ENCODE measurements at regions not wholly inside any gene's neighbourhood (a gene's known extent, or its start where the extent isn't known, plus 50 kb on each side); places are given as distances from the start of the nearest gene placed in this dataset.

DNA sequence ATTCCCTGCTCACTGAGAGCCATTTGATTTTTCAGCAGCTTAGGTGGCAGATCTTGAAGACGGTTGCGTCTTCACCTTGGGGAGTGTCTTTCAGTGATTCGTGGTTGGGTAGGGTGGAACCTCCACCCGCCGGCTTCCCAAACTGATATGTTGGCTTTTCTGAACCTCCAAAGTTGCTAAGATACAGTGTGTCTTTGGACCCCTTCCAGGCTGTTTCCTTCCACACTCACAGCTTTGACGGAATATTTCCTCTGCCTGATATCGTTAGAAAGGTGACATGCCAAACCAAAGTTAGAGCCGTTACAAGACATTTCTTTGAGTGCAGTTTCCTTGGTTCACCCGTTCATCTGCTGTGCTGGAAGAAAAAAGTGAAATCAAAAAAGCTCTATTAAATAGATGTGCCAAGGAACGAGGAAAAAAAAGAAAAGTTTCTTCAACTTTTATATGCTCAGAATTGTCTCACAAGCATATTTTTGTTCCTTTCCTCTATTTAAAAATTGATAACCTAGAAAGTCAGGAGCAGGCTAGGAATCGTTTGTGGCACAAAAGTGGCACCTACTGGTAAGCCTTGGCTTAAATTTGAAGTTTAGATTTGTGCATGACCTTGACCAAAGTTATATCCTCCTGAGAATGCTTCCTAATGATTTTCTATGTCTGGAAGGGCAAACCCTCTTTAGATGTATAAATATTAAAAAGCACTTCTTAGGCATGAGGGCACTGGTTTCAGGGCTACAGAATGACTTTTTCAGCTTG lies 270.7 kb upstream of the WWC1 start:
- H3K9me3 Mint-ChIP-seq = no peaks in the 10 kb centered on the region
- no peak for ATAC-seq
- DNase-seq (ENCODE audit: low spot score in 2 of 2) = no peak
- no peak overlapping the region for H3K4me3 Mint-ChIP-seq
- H3K36me3 Mint-ChIP-seq = no peaks in the 10 kb centered on the region
- no peak overlapping the region for H3K27ac Mint-ChIP-seq
- H3K4me1 Mint-ChIP-seq = no peaks in the 10 kb centered on the region

DNA sequence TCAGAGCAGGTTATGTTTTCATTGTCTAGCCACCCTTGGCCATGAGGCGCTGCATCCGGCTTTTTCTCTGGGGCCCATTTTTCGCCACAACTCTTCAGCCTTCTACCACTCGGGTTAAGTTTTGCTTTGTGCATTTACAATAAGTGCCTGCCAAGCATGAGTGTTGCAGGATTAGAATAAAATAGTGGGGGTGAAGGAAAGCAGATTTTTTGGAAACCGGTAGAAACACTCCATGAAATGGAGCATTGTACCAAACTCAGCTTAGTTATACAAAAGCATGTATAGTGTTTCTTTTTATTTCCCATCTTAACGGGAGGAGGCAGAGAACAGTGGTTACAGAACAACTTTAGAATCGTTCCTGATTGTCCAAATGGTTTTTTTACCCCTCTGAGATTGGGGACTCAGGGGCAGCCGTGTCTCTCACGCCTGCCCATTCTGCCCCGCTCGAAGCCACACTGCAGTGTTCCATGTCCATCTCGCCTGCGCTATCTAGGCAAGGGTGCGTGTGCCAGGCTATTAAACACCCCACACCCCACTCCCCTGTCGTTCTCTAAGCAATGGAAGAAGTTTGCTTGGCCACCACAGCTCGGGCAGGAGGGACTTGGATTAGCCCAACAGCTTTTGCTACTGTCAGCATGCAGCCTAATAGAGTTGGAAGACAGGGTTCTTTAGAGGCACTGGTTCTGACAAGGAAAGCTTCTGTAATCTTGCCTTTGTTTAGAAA lies 268.8 kb upstream of the WWC1 start:
- Mint-ChIP-seq H3K36me3 (no peaks in the 10 kb centered on the region), H3K9me3 (no peaks in the 10 kb centered on the region), H3K4me1 (no peaks in the 10 kb centered on the region), H3K4me3 (no peak overlapping the region), H3K27ac (no peak overlapping the region)
- DNase-seq (ENCODE audit: low spot score in 2 of 2) (no peak), ATAC-seq (no peak)

DNA sequence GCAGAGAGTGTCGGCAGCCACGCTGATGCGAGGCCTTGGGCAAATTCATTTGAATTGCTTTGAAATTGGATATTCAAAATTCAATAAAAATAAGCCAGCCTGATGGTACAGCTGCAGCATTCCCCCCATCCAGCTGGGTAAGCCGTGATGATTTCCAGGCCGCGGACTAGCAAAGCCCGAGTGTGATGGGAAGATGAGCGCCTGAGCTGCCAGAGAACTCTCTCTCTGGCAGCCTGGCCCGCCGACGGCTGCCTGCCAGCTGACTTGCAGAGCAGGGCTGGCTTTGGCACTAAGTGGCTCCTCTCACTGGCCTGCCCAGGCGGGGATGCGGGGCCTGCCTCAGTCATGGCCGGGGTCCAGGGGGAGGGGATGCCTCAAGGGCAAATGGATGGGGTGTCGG lies 268.3 kb upstream of the WWC1 start:
- ATAC-seq (no peak), DNase-seq (ENCODE audit: low spot score in 2 of 2) (no peak)
- Mint-ChIP-seq H3K4me1 (no peaks in the 10 kb centered on the region), H3K27ac (no peak overlapping the region), H3K36me3 (no peaks in the 10 kb centered on the region), H3K9me3 (no peaks in the 10 kb centered on the region), H3K4me3 (no peak overlapping the region)

DNA sequence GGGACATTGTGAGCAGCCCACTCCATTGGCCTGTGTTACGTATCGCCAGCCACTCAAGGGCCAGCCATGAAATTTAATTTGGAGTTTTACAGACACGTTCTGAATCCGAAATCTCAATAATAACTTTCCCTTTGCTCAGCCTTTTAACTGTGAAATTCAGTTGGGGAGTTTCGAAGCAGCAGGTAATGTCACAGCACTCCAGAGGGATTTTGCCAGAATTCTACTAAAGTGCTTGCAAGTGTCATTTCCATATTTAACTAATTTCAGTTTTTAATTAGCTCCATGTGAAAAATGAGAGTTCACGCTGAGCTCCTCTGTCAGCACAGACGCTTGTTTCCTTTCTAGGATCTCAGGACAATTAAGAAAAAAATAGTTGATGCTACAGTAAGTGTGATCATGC lies 267.1 kb upstream of the WWC1 start:
- no peaks in the 10 kb centered on the region for H3K36me3 Mint-ChIP-seq
- ATAC-seq (no peak), DNase-seq (ENCODE audit: low spot score in 2 of 2) (no peak)
- no peak overlapping the region for H3K27ac Mint-ChIP-seq
- H3K9me3 Mint-ChIP-seq = no peaks in the 10 kb centered on the region
- H3K4me1 Mint-ChIP-seq = no peaks in the 10 kb centered on the region
- H3K4me3 Mint-ChIP-seq = no peak overlapping the region

DNA sequence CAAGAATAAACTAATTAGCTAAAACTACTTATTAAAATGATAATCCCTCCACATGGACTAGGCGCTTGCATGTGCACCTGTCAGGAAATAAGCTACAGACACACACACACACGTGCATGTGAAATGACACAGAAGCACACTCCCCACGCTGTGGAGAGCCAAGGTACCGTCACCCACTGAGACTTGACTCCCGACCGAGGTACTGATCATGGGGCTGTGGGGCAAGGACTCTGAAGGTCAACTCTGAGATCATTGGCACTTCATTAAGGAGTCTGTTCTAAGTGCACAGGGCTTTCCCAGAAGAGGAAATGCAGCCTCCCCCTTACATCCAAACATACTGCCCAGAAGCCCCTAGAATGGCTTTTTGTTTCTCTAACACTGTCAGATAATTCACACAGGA lies 264.4 kb upstream of the WWC1 start:
- Mint-ChIP-seq H3K36me3 (no peaks in the 10 kb centered on the region), H3K27ac (no peak overlapping the region)
- no peak for DNase-seq (ENCODE audit: low spot score in 2 of 2)

DNA sequence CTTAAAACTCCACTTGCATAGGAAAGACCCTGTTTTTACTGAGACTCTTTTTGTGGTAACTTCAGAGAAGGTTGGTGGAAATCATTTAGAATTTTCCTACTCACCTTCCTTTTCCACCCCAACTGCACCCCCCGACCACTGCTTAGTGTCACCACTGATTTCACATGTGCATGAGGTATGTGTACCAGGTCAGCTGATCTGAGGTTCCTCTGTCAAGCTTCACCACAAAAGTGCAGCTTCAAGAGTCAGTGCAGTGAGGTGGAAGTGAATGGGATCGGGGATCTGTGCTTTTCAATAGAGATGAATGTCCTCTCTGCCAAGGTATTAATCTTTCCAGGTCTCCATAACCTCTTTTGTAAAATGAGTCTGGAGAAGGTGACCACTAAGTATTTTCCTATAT lies 260.5 kb upstream of the WWC1 start:
- Mint-ChIP-seq H3K36me3 (no peaks in the 10 kb centered on the region), H3K4me3 (no peak overlapping the region), H3K9me3 (peaks cover 4% of the 10 kb centered on the region), H3K27ac (no peak overlapping the region), H3K4me1 (no peaks in the 10 kb centered on the region)
- ATAC-seq = no peak
- DNase-seq (ENCODE audit: low spot score in 2 of 2) = no peak

More for the DNA sequence above, 264.4 kb upstream of the WWC1 start:
- Mint-ChIP-seq H3K9me3 (peaks cover 4% of the 10 kb centered on the region), H3K4me1 (no peaks in the 10 kb centered on the region), H3K4me3 (no peak overlapping the region)
- no peak for ATAC-seq

DNA sequence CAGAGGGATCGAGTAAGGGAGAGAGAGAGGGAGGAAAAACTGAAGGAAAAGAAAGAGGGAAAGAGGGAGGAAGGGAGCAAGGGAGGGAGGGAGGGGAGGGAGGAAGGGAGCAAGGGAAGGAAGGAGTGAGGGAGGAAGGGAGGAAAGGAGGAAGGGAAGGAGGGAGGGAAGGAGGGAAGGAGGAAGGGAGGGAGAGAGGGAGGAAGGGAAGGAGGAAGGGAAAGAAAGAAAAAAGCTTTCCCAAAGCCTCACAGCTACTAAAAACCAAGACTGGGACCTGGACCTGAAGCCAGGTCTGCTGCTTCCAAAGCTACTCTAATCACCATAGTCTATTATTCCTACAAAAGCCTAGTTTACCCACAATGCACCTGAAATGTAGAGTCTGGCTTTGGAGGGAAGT lies 259.8 kb upstream of the WWC1 start:
- Mint-ChIP-seq H3K36me3 (no peaks in the 10 kb centered on the region), H3K9me3 (peaks cover 4% of the 10 kb centered on the region), H3K4me3 (no peak overlapping the region), H3K4me1 (no peaks in the 10 kb centered on the region), H3K27ac (no peak overlapping the region)
- DNase-seq (ENCODE audit: low spot score in 2 of 2) (no peak), ATAC-seq (no peak)

DNA sequence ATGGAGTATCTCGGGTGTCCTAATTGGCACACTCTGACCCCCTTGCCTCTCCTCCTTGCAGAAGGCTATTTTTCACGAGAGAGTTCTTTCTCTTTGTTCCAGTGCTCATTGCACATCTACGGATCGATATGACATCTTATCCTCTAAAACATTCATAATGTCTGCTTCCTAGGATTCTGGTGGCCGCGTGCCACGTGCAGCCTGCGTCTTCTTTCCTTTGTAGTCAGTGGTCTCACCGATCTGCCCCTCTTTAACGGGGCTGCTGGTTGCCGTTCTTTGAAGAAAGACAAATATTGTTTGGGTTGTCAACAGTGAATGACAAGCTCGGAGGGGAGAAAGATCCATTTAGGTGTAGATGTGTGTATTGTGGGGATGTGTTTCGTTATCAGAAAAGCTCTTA lies 252.4 kb upstream of the WWC1 start:
- Mint-ChIP-seq H3K9me3 (no peaks in the 10 kb centered on the region), H3K4me1 (no peaks in the 10 kb centered on the region), H3K4me3 (no peak overlapping the region), H3K27ac (no peak overlapping the region), H3K36me3 (no peaks in the 10 kb centered on the region)
- ATAC-seq (no peak), DNase-seq (ENCODE audit: low spot score in 2 of 2) (no peak)

DNA sequence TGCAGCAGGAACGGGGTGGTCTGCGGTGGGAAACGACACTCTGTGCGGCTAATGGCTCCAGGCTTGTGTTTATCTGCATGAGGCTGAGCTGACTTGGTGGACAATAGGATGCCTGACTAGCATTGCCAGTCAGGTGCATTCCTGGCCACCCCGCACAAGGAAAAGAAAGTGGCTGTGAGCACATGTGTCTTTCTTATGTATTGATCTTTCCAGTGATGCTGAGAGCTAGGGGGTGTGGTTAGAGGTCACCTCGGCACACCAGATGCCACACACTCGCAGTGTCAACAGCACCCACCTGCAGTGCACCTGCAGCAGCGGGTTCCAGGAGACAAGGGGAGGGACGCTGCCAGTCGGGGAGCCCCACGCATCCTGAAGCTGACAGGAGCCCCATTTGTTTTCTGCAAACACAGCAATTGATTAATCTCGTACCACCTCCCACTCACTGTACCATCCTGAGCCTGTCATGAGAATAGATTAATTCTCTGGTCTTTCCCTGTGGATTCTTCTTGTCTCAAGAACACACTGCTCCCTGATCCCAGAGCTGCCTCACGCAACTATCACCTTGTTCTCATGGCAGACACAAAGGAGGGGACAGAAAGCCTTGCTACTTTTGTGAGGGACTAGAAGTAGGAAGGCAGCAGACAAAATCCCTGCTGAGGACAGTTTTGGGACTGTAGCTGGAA lies 251.7 kb upstream of the WWC1 start:
- H3K27ac Mint-ChIP-seq = no peak overlapping the region
- ATAC-seq (no peak), DNase-seq (ENCODE audit: low spot score in 2 of 2) (no peak)
- H3K4me1 Mint-ChIP-seq = no peaks in the 10 kb centered on the region
- H3K9me3 Mint-ChIP-seq = no peaks in the 10 kb centered on the region
- H3K4me3 Mint-ChIP-seq = no peak overlapping the region
- no peaks in the 10 kb centered on the region for H3K36me3 Mint-ChIP-seq

DNA sequence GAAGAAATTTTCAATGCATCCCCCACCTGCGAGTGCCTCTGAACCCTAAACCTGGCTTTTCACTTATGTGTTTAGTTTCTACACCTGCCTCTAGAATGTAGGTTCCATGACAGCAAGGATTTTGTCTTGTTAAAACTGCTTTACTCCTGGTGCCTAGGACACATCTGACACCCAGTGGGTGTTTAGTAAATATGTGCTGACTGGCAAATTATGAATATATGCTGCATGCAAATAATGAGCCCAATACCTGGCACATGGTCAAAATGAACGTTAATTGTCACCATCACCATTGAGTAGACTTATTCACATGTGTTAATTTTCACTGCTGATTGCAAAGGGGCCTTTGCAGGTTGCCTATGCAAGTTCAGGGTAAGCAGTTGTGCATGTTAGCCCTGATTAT lies 249.9 kb upstream of the WWC1 start:
- no peak overlapping the region for H3K4me3 Mint-ChIP-seq
- no peak overlapping the region for H3K27ac Mint-ChIP-seq
- no peaks in the 10 kb centered on the region for H3K9me3 Mint-ChIP-seq
- H3K4me1 Mint-ChIP-seq = no peaks in the 10 kb centered on the region
- ATAC-seq (no peak), DNase-seq (ENCODE audit: low spot score in 2 of 2) (no peak)
- H3K36me3 Mint-ChIP-seq = no peaks in the 10 kb centered on the region

DNA sequence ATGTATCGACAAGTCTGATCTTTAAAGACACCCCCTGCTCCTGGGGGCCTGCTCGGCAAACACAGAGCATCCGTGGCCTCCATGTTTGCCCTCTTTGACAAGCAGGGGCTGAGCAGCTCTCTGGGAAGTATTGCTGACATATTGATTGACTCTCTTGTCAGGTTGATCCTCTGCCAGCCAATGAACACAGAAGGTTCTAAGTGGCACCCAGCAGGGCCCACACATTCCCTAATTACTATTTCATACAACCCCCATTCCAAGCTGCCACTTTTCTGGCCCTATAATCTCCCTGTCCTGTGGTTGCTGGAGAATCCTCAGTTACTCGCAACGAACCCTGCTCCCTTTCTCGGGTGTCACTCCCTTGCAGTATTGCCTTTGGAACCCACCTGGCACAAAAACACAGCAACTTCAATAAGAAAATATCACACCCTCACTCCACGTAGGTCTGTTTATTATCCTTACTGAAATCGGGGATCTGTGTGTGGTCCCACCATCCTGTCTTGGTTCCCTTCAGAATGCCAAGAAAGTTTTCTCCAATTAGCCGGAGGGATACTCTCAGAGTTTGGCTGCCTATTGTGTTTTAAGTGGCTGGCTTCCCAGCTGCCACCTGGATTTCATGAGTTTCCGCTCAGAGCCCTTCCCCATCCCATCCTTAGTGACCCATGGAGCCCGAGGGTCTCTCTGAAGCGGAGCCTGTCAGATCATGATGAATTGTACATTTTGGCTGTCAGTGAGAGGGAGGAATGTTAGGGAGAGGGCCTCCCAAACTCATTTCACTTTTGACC lies 249.0 kb upstream of the WWC1 start:
- Mint-ChIP-seq H3K4me3 (no peak overlapping the region), H3K27ac (no peak overlapping the region), H3K36me3 (no peaks in the 10 kb centered on the region), H3K9me3 (no peaks in the 10 kb centered on the region), H3K4me1 (no peaks in the 10 kb centered on the region)
- ATAC-seq (no peak), DNase-seq (ENCODE audit: low spot score in 2 of 2) (no peak)

DNA sequence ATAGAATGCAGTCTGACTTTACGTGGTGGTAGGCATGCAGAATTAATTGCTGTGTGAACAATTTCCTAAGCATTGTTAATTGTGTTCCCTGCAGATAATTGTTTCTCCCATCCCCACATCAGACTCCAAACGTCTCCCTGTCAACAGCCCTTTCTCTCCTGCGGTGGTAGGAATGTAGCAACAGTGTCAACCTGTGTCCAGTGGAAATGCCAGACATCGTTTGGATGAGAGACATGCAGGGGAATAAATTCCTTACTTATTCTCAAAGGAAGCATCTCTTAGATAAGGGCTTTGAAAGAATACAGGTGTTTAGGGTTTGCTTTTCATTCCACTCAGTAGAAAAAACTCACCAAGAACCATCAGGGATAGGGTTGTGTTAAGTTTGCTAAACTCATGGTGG lies 245.3 kb upstream of the WWC1 start:
- no peaks in the 10 kb centered on the region for H3K4me1 Mint-ChIP-seq
- H3K27ac Mint-ChIP-seq = no peak overlapping the region
- no peak overlapping the region for H3K4me3 Mint-ChIP-seq
- no peaks in the 10 kb centered on the region for H3K36me3 Mint-ChIP-seq
- DNase-seq (ENCODE audit: low spot score in 2 of 2) (no peak), ATAC-seq (no peak)
- H3K9me3 Mint-ChIP-seq = no peaks in the 10 kb centered on the region

DNA sequence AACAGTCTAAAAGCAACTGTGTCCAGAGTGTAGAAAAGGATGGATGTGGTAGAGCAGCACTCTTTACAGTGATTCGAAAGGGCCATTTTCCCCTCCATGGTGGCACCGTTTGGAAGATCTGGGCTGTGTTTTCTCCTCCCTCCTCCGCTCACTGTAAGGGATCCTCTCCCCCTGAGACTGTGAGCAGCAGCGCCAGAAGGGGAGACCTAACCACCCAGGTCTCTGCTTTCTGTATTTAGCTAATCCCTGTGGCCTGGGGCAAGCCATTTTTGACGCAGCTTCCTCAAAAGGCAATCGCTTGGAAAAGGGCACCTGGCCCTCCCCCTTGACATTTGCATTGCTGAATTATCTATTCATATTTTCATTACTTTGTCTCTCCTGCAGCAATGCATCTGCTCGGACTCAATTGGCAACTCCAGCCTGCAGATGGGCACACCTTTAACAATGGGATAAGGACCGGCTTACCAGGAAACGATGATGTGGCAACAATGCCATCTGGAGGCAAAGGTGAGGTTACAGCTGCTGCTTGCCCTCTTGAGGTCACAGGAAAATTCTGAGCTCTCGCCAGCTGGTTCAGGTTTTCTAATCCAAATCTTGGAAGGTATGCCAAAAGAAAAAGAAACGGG lies 244.3 kb upstream of the WWC1 start:
- ATAC-seq = no peak
- H3K36me3 Mint-ChIP-seq = no peaks in the 10 kb centered on the region
- no peaks in the 10 kb centered on the region for H3K9me3 Mint-ChIP-seq
- no peaks in the 10 kb centered on the region for H3K4me1 Mint-ChIP-seq
- no peak for DNase-seq (ENCODE audit: low spot score in 2 of 2)
- no peak overlapping the region for H3K27ac Mint-ChIP-seq
- H3K4me3 Mint-ChIP-seq = no peak overlapping the region

DNA sequence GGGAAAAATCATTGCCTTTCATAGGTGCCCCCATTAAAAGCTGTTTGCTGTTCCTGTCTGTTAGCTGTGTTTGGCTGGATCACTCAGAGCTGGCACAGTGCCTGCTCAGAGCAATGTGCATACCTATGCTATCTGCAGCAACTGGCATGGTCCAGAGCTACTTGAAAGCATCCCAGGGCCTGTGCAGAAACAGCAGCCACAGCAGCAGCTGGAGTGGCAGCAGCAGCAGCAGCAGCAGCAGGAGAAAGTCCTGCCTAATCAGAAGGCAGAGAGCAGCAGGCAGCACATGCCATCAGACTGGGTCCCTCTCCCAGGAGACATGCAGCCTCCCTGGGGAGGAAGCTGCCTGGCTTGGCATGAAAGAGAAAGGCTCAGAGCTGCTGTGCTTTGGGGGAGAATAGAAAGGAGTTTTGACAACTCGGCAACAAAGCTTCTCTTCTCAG lies 243.8 kb upstream of the WWC1 start:
- Mint-ChIP-seq H3K4me1 (no peaks in the 10 kb centered on the region), H3K4me3 (no peak overlapping the region), H3K36me3 (no peaks in the 10 kb centered on the region), H3K27ac (no peak overlapping the region), H3K9me3 (no peaks in the 10 kb centered on the region)
- ATAC-seq = peak; percentile 36
- DNase-seq (ENCODE audit: low spot score in 2 of 2) = no peak

DNA sequence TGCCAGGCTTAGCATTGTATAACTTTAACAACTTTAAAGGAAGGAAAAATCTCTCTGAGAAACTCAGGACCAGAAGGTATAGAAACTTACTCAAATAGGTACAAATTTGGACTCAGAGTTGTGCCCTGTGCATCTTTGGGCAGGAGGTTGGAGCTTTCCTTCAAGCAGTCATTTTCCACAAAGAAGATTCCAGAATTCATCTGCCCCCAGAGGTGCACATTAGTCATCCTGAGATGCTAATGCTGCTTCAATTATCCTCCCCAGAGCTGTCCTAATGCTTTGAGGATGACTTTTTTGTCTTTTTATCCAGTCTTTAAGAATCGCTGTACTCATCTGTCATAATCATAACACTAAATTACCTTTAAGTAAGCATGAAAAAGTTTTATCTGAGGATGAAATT lies 243.0 kb upstream of the WWC1 start:
- Mint-ChIP-seq H3K4me3 (no peak overlapping the region), H3K27ac (no peak overlapping the region), H3K36me3 (no peaks in the 10 kb centered on the region), H3K4me1 (no peaks in the 10 kb centered on the region), H3K9me3 (no peaks in the 10 kb centered on the region)
- no peak for DNase-seq (ENCODE audit: low spot score in 2 of 2)
- ATAC-seq = no peak
